Neural progenitor cell (in vitro differentiated cells): ENCODE measurements at regions not wholly inside any gene's neighbourhood (a gene's known extent, or its start where the extent isn't known, plus 50 kb on each side); places are given as distances from the start of the nearest gene placed in this dataset.

ENCODE experiments used
- CTCF ChIP-seq: fragments of 200-600 bp; sonication (generic); IDR thresholded peaks from 2 replicates; pipeline ENCODE4 v1.5.1; 2017; ENCODE audit warnings: antibody characterized with exemption, mild to moderate bottlenecking
- EZH2 ChIP-seq: fragments of 200-600 bp; sonication (generic); IDR thresholded peaks from 2 replicates; pipeline ENCODE4 v1.6.1; 2017; ENCODE audit warnings: antibody characterized with exemption, mild to moderate bottlenecking, moderate library complexity
- EZH2phosphoT487 ChIP-seq: fragments of 200-600 bp; sonication (generic); IDR thresholded peaks from 2 replicates; pipeline ENCODE4 v1.6.1; 2017; ENCODE audit warnings: antibody characterized with exemption

GRCh38 chr2:83747141-83747540 is 711.9 kb downstream of the SUCLG1 start:
- TF ChIP-seq EZH2 (no peak), CTCF (no peak), EZH2phosphoT487 (no peak)
